GM20000 (cell line): ENCODE measurements at regions not wholly inside any gene's neighbourhood (a gene's known extent, or its start where the extent isn't known, plus 50 kb on each side); places are given as distances from the start of the nearest gene placed in this dataset.

Experiments used
- DNase-seq: peaks from one replicate; pipeline ENCODE4 v3.0.0; 2012; ENCODE audit warnings: low spot score
- CTCF ChIP-seq: IDR thresholded peaks from 2 replicates; pipeline ENCODE4 v1.5.1; 2012; ENCODE audit warnings: mild to moderate bottlenecking, control low read depth; ENCODE audit errors: extremely low read depth, missing control alignments

- no peak for DNase-seq
- TF ChIP-seq CTCF, result no peak
These were observed 1269.7 kb downstream of the FSTL5 start for GRCh38 chr4:160894128-160894527.

GRCh38 chr4:160894809-160895208, 1269.0 kb downstream of the FSTL5 start:
- no peak for TF ChIP-seq CTCF
- DNase-seq, result no peak

GRCh38 chr4:160927311-160927710, 1236.5 kb downstream of the FSTL5 start:
- DNase-seq, result no peak
- no peak for TF ChIP-seq CTCF

- no peak for DNase-seq
- TF ChIP-seq CTCF, result no peak
These were observed 1235.3 kb downstream of the FSTL5 start for GRCh38 chr4:160928482-160928881.

GRCh38 chr4:160947653-160948052, 1216.1 kb downstream of the FSTL5 start:
- TF ChIP-seq CTCF, result no peak

GRCh38 chr4:160956875-160957274, 1206.9 kb downstream of the FSTL5 start:
- DNase-seq, result no peak
- TF ChIP-seq CTCF, result no peak

More at GRCh38 chr4:160947653-160948052, 1216.1 kb downstream of the FSTL5 start:
- no peak for DNase-seq

GRCh38 chr4:160969925-160970324, 1193.9 kb downstream of the FSTL5 start:
- DNase-seq, result no peak
- TF ChIP-seq CTCF, result no peak
